Motor neuron (in vitro differentiated cells): ENCODE measurements at regions not wholly inside any gene's neighbourhood (a gene's known extent, or its start where the extent isn't known, plus 50 kb on each side); places are given as distances from the start of the nearest gene placed in this dataset.

Source experiments
- ATAC-seq, 8 experiments: fragments of 200-7000 bp; cut with Tn5 transposase; replicated peaks in 6 of 8; 2 replicates each; pipeline ENCODE4 v1.8.0; 2021; ENCODE audit warnings: mild to moderate bottlenecking in 8 of 8, moderate library complexity in 8 of 8
- H3K27ac ChIP-seq, 2 donors: fragments of 250-450 bp; sonication (Bioruptor Pico); 2 replicates each; pipeline ENCODE4 v1.9.0; 2021; ENCODE audit warnings: antibody characterized with exemption in 2 of 2, mild to moderate bottlenecking in 2 of 2, moderate library complexity in 1 of 2
- H3K4me1 ChIP-seq, 2 donors: fragments of 250-450 bp; sonication (Bioruptor Pico); replicated peaks in 1 of 2; 2 replicates each; pipeline ENCODE4 v1.6.1; 2021; ENCODE audit warnings: antibody characterized with exemption in 2 of 2, mild to moderate bottlenecking in 2 of 2, moderate library complexity in 1 of 2
- H3K4me3 ChIP-seq, 5 donors: fragments of 250-450 bp; sonication (Bioruptor Pico); 2 replicates each; pipeline ENCODE4 v1.9.0; 2021; ENCODE audit warnings: antibody characterized with exemption in 5 of 5, mild to moderate bottlenecking in 5 of 5, moderate library complexity in 4 of 5
- WGBS, 10 experiments: fragments of 450-650 bp; shearing (Covaris generic); methylation state at CpG; one replicate each; pipeline ENCODE4 v1.0.0; 2022; 5-methylcytosine and 5-hydroxymethylcytosine counted together
- in situ Hi-C, 9 experiments: fragments of 400-800 bp; cut with MboI; loops; one replicate each; pipeline ENCODE4 v1.15.0; 2021; ENCODE audit warnings: low sequenced_read_pairs in 9 of 9, low pct_unique_long_range_greater_than_20kb in 2 of 9; ENCODE audit not compliant: unreplicated experiment in 9 of 9

GRCh38 chr4:187617113-187617512 lies 378.5 kb upstream of the ZFP42 start:
- ATAC-seq, result peak in 3 of 8 experiments; percentile 35 to 51 (median 44)
- H3K4me3 ChIP-seq, result no peak overlapping the region
- in situ Hi-C loops, result no loop called here
- peaks cover 2 to 18% of the 10 kb centered on the region in 2 donors for H3K4me1 ChIP-seq
- peak overlapping the region in 1 of 2 donors; percentile 71 for H3K27ac ChIP-seq
- WGBS, 10 experiments, result 0 to 80% (median 60%) methylated on average over 1 of the region's 1 CpG; no CpG with 5 or more reads in 1 of the 10 experiments

GRCh38 chr4:187618701-187619281 lies 376.8 kb upstream of the ZFP42 start:
- 48 to 80% (median 71%) methylated on average over 1 to 2 of the region's 2 CpGs; no CpG with 5 or more reads in 1 of the 10 experiments for WGBS, 10 experiments
- in situ Hi-C loops, result no loop called here
- no peak overlapping the region for H3K27ac ChIP-seq

GRCh38 chr4:187619319-187619718 lies 376.3 kb upstream of the ZFP42 start:
- H3K27ac ChIP-seq, result no peak overlapping the region
- 31 to 100% (median 62%) methylated on average over 2 to 4 of the region's 4 CpGs; no CpG with 5 or more reads in 2 of the 10 experiments for WGBS, 10 experiments
- H3K4me1 ChIP-seq, result peaks cover 2 to 18% of the 10 kb centered on the region in 2 donors
- ATAC-seq, result peak in 1 of 8 experiments; percentile 21
- in situ Hi-C loops, result no loop called here
- no peak overlapping the region for H3K4me3 ChIP-seq

More at GRCh38 chr4:187618701-187619281, 376.8 kb upstream of the ZFP42 start:
- no peak overlapping the region for H3K4me3 ChIP-seq
- peak in 5 of 8 experiments; percentile 56 to 90 (median 84) for ATAC-seq
- H3K4me1 ChIP-seq, result peaks cover 2 to 18% of the 10 kb centered on the region in 2 donors

GRCh38 chr4:187632260-187632995 lies 363.1 kb upstream of the ZFP42 start:
- ATAC-seq, result no peak
- WGBS, 10 experiments, result 38 to 75% (median 66%) methylated on average over 1 to 8 of the region's 8 CpGs
- Histone ChIP-seq H3K4me3 (no peak overlapping the region), H3K27ac (no peak overlapping the region), H3K4me1 (no peaks in the 10 kb centered on the region)
- in situ Hi-C loops, result no loop called here

GRCh38 chr4:187633245-187633644 lies 362.3 kb upstream of the ZFP42 start:
- WGBS, 10 experiments, result 11 to 100% (median 61%) methylated on average over 1 to 2 of the region's 2 CpGs

GRCh38 chr4:187656959-187657358 lies 338.6 kb upstream of the ZFP42 start:
- no peaks in the 10 kb centered on the region for H3K4me1 ChIP-seq
- H3K27ac ChIP-seq, result no peak overlapping the region
- in situ Hi-C loops, result no loop called here
- H3K4me3 ChIP-seq, result no peak overlapping the region
- no peak for ATAC-seq

More at GRCh38 chr4:187633245-187633644, 362.3 kb upstream of the ZFP42 start:
- no peak for ATAC-seq
- H3K27ac ChIP-seq, result no peak overlapping the region
- H3K4me1 ChIP-seq, result no peaks in the 10 kb centered on the region
- in situ Hi-C loops, result no loop called here
- H3K4me3 ChIP-seq, result no peak overlapping the region

- Histone ChIP-seq H3K4me3 (no peak overlapping the region), H3K4me1 (no peaks in the 10 kb centered on the region), H3K27ac (no peak overlapping the region)
- peak in 3 of 8 experiments; percentile 23 to 80 (median 65) for ATAC-seq
- in situ Hi-C loops, result no loop called here
- 0 to 100% (median 75%) methylated on average over 1 to 4 of the region's 4 CpGs; no CpG with 5 or more reads in 1 of the 10 experiments for WGBS, 10 experiments
Observed at GRCh38 chr4:187663076-187663475, 332.5 kb upstream of the ZFP42 start.

GRCh38 chr4:187664011-187664410 lies 331.6 kb upstream of the ZFP42 start:
- Histone ChIP-seq H3K4me1 (no peaks in the 10 kb centered on the region), H3K4me3 (no peak overlapping the region), H3K27ac (no peak overlapping the region)
- ATAC-seq, result no peak
- WGBS, 10 experiments, result 71 to 100% (median 95%) methylated on average over 1 to 4 of the region's 5 CpGs; no CpG with 5 or more reads in 4 of the 10 experiments
- in situ Hi-C loops, result no loop called here

GRCh38 chr4:187665086-187665485 lies 330.5 kb upstream of the ZFP42 start:
- ATAC-seq, result no peak
- in situ Hi-C loops, result no loop called here

GRCh38 chr4:187666034-187666433 lies 329.5 kb upstream of the ZFP42 start:
- in situ Hi-C loops, result no loop called here

More at GRCh38 chr4:187665086-187665485, 330.5 kb upstream of the ZFP42 start:
- WGBS, 10 experiments, result 0 to 100% (median 57%) methylated on average over 1 of the region's 1 CpG; no CpG with 5 or more reads in 2 of the 10 experiments
- no peak overlapping the region for H3K4me3 ChIP-seq
- no peaks in the 10 kb centered on the region for H3K4me1 ChIP-seq
- H3K27ac ChIP-seq, result no peak overlapping the region

GRCh38 chr4:187666697-187667494 lies 328.7 kb upstream of the ZFP42 start:
- WGBS, 10 experiments, result 0 to 88% (median 71%) methylated on average over 1 to 6 of the region's 9 CpGs; no CpG with 5 or more reads in 1 of the 10 experiments
- ATAC-seq, result peak in 4 of 8 experiments; percentile 23 to 59 (median 42)
- in situ Hi-C loops, result no loop called here

More at GRCh38 chr4:187666034-187666433, 329.5 kb upstream of the ZFP42 start:
- Histone ChIP-seq H3K4me3 (no peak overlapping the region), H3K4me1 (no peaks in the 10 kb centered on the region), H3K27ac (no peak overlapping the region)
- no peak for ATAC-seq
- WGBS, 10 experiments, result 0 to 88% (median 46%) methylated on average over 1 to 4 of the region's 4 CpGs; no CpG with 5 or more reads in 2 of the 10 experiments

GRCh38 chr4:187668526-187669082 lies 327.0 kb upstream of the ZFP42 start:
- WGBS, 10 experiments, result 0 to 68% (median 25%) methylated on average over 1 to 4 of the region's 4 CpGs
- no peaks in the 10 kb centered on the region for H3K4me1 ChIP-seq
- H3K27ac ChIP-seq, result no peak overlapping the region
- peak in 5 of 8 experiments; percentile 38 to 91 (median 49) for ATAC-seq
- no peak overlapping the region for H3K4me3 ChIP-seq
- in situ Hi-C loops, result no loop called here

More at GRCh38 chr4:187666697-187667494, 328.7 kb upstream of the ZFP42 start:
- H3K27ac ChIP-seq, result no peak overlapping the region
- no peaks in the 10 kb centered on the region for H3K4me1 ChIP-seq
- no peak overlapping the region for H3K4me3 ChIP-seq
